ENCODE measurements at regions not wholly inside any gene's neighbourhood (a gene's known extent, or its start where the extent isn't known, plus 50 kb on each side); places are given as distances from the start of the nearest gene placed in this dataset.

GRCh38 chr3:76582632-76583378, 457.1 kb upstream of the ROBO2 start:
- DNase-seq (ENCODE audit: low read depth), result no peak

- DNase-seq (ENCODE audit: low read depth), result peak; percentile 5
These were observed 454.0 kb upstream of the ROBO2 start for GRCh38 chr3:76585794-76586392.

GRCh38 chr3:76586471-76586870, 453.4 kb upstream of the ROBO2 start:
- no peak for DNase-seq (ENCODE audit: low read depth)

GRCh38 chr3:76610150-76610549, 429.7 kb upstream of the ROBO2 start:
- DNase-seq (ENCODE audit: low read depth), result no peak

- DNase-seq (ENCODE audit: low read depth), result no peak
These were observed 424.2 kb upstream of the ROBO2 start for GRCh38 chr3:76615719-76616118.

- no peak for DNase-seq (ENCODE audit: low read depth)
These were observed 415.7 kb upstream of the ROBO2 start for GRCh38 chr3:76624164-76624563.

GRCh38 chr3:76627236-76627635, 412.7 kb upstream of the ROBO2 start:
- no peak for DNase-seq (ENCODE audit: low read depth)

- no peak for DNase-seq (ENCODE audit: low read depth)
These were observed 408.6 kb upstream of the ROBO2 start for GRCh38 chr3:76631251-76631650.

GRCh38 chr3:76638006-76638405, 401.9 kb upstream of the ROBO2 start:
- DNase-seq (ENCODE audit: low read depth), result no peak

- DNase-seq (ENCODE audit: low read depth), result no peak
These were observed 396.1 kb upstream of the ROBO2 start for GRCh38 chr3:76643623-76644304.

GRCh38 chr3:76644305-76644675, 395.6 kb upstream of the ROBO2 start:
- DNase-seq (ENCODE audit: low read depth), result no peak

GRCh38 chr3:76645724-76646123, 394.2 kb upstream of the ROBO2 start:
- no peak for DNase-seq (ENCODE audit: low read depth)

GRCh38 chr3:76646921-76647562, 392.9 kb upstream of the ROBO2 start:
- no peak for DNase-seq (ENCODE audit: low read depth)

GRCh38 chr3:76651784-76652183, 388.1 kb upstream of the ROBO2 start:
- no peak for DNase-seq (ENCODE audit: low read depth)

- DNase-seq (ENCODE audit: low read depth), result no peak
These were observed 387.4 kb upstream of the ROBO2 start for GRCh38 chr3:76652524-76652923.

GRCh38 chr3:76653640-76654251, 386.2 kb upstream of the ROBO2 start:
- DNase-seq (ENCODE audit: low read depth), result no peak

- no peak for DNase-seq (ENCODE audit: low read depth)
These were observed 383.3 kb upstream of the ROBO2 start for GRCh38 chr3:76656531-76657070.

- DNase-seq (ENCODE audit: low read depth), result no peak
These were observed 382.0 kb upstream of the ROBO2 start for GRCh38 chr3:76657909-76658308.

GRCh38 chr3:76661527-76662250, 378.2 kb upstream of the ROBO2 start:
- no peak for DNase-seq (ENCODE audit: low read depth)

- no peak for DNase-seq (ENCODE audit: low read depth)
These were observed 375.1 kb upstream of the ROBO2 start for GRCh38 chr3:76664816-76665215.

GRCh38 chr3:76668653-76669052, 371.2 kb upstream of the ROBO2 start:
- DNase-seq (ENCODE audit: low read depth), result no peak

Data from myocyte (in vitro differentiated cells).